Sigmoid colon (tissue), 4 donors: ENCODE measurements at regions not wholly inside any gene's neighbourhood (a gene's known extent, or its start where the extent isn't known, plus 50 kb on each side); places are given as distances from the start of the nearest gene placed in this dataset.

Experiments
- CTCF ChIP-seq, 4 experiments: fragments of 450-650 bp in 3 of 4; fragments of 200-600 bp in 1 of 4; IDR thresholded peaks; one replicate each; pipeline ENCODE4 v1.5.1; 2016 to 2019; ENCODE audit warnings: antibody characterized with exemption in 4 of 4, mild to moderate bottlenecking in 3 of 4, moderate library complexity in 2 of 4
- EP300 ChIP-seq, 4 donors: sonication (generic); formaldehyde crosslinking; IDR thresholded peaks; one replicate each; pipeline ENCODE4 v1.6.1; 2017; ENCODE audit warnings: antibody characterized with exemption in 4 of 4
- POLR2A ChIP-seq, 2 donors: fragments of 450-650 bp; IDR thresholded peaks; one replicate each; pipeline ENCODE4 v1.6.1; 2016; ENCODE audit warnings: antibody characterized with exemption in 2 of 2, mild to moderate bottlenecking in 2 of 2, moderate library complexity in 2 of 2
- POLR2AphosphoS5 ChIP-seq, 4 donors: sonication (generic); formaldehyde crosslinking; IDR thresholded peaks; one replicate each; pipeline ENCODE4 v1.6.1; 2017; ENCODE audit warnings: antibody characterized with exemption in 4 of 4

DNA sequence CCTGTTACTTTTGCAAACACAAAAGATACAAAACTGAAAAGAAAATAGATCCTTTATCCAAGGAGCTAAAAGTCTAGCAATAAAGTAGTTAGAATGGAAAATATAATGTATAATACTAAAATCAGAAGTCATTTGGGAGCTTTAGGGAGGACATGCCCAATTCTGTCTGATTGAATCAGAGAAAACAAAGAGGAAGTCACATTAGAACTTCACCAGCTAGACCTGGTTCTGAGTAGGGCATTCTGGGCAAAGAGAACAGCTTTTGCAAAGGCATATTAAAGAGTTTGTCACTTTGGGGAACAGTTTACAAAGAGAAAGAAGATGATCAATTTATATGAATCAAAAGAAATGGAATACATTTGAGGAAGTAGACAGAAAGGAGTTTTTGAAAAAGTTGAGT, 107.0 kb upstream of the PRSS1 start:
- TF ChIP-seq CTCF (IDR thresholded peaks at IDR 0.05), result no peak
- TF ChIP-seq EP300 (IDR thresholded peaks at IDR 0.05), result no peak
- TF ChIP-seq POLR2A (IDR thresholded peaks at IDR 0.05), result no peak
- TF ChIP-seq POLR2AphosphoS5 (IDR thresholded peaks at IDR 0.05), result no peak
